ENCODE measurements at regions not wholly inside any gene's neighbourhood (a gene's known extent, or its start where the extent isn't known, plus 50 kb on each side); places are given as distances from the start of the nearest gene placed in this dataset.

- TF ChIP-seq GATA1 (IDR thresholded peaks at IDR 0.05; ENCODE audit: low read depth, low read length) (no peak), POLR2A (IDR thresholded peaks at IDR 0.05; ENCODE audit: low read length) (no peak)
Measured at GRCh38 chr6:14913931-14914330, 331.9 kb upstream of the JARID2 start.

All from erythroblast (primary cell).